Adrenal gland (tissue), 9 donors: ENCODE measurements at regions not wholly inside any gene's neighbourhood (a gene's known extent, or its start where the extent isn't known, plus 50 kb on each side); places are given as distances from the start of the nearest gene placed in this dataset.

Source experiments
- DNase-seq, 7 donors: peaks; one replicate each; pipeline ENCODE4 v3.0.0-alpha.2; 2019 to 2020
- H3K27ac ChIP-seq, 5 donors: fragments of 200-600 bp; sonication (generic) in 4 of 5; 1 replicate in 3 of 5; 2 replicates in 2 of 5; pipeline versions ENCODE4 v1.5.1 to v1.8.0; 2016 to 2020; ENCODE audit warnings: mild to moderate bottlenecking in 1 of 5
- H3K27me3 ChIP-seq: fragments of 200-600 bp; 2 replicates; pipeline ENCODE4 v1.8.0; 2021
- H3K36me3 ChIP-seq, 2 donors: fragments of 200-600 bp; replicated peaks in 1 of 2; 1 replicate in 1 of 2; 2 replicates in 1 of 2; pipeline versions ENCODE4 v1.5.1 to v1.8.0; 2018 to 2022
- H3K4me1 ChIP-seq, 2 donors: fragments of 200-600 bp; replicated peaks in 1 of 2; 1 replicate in 1 of 2; 2 replicates in 1 of 2; pipeline versions ENCODE4 v1.5.1 to v1.8.0; 2018 to 2021
- H3K4me3 ChIP-seq, 4 donors: fragments of 200-600 bp; sonication (generic) in 3 of 4; one replicate each; pipeline ENCODE4 v1.5.1; 2016 to 2018
- H3K9me3 ChIP-seq, 3 donors: fragments of 200-600 bp; sonication (generic) in 1 of 3; replicated peaks in 1 of 3; 1 replicate in 2 of 3; 2 replicates in 1 of 3; pipeline versions ENCODE4 v1.5.1 to v1.8.0; 2016 to 2021
- CTCF ChIP-seq, 6 experiments: fragments of 450-650 bp in 4 of 6; fragments of 200-600 bp in 2 of 6; sonication (generic) in 1 of 6; IDR thresholded peaks; 1 replicate in 5 of 6; 2 replicates in 1 of 6; pipeline versions ENCODE4 v1.5.1 to v1.8.0; 2016 to 2021; ENCODE audit warnings: antibody characterized with exemption in 6 of 6, mild to moderate bottlenecking in 2 of 6, moderate library complexity in 1 of 6
- POLR2A ChIP-seq, 2 donors: fragments of 450-650 bp; IDR thresholded peaks; one replicate each; pipeline ENCODE4 v1.6.1; 2017; ENCODE audit warnings: antibody characterized with exemption in 2 of 2, mild to moderate bottlenecking in 2 of 2, moderate library complexity in 1 of 2
- WGBS, 4 donors: extraction: QIAGEN DNeasy Blood & Tissue Kit in 2 of 4; methylation state at CpG; one replicate each; pipeline versions ENCODE4 v1.1.5 to v1.1.7; 2013 to 2017; 5-methylcytosine and 5-hydroxymethylcytosine counted together
- intact Hi-C, 2 donors: fragments of 100-400 bp; cut with DNase I; formaldehyde crosslinking; loops; one replicate each; pipeline versions ENCODE4 v1.14.1 to v1.15.0; 2022 to 2023
- donor health status: healthy with polysubstance abuse.
- donor health status: Bipolar disorder and iron deficiency.
- donor health status: DM: yes; HTN: yes; CAD: no.
- donor health status: DM: no; HTN: no; CAD: no.
- donor health status: DM: no; HTN: no; CAD: no.

GRCh38 chr2:6421138-6421730 lies 444.5 kb downstream of the CMPK2 start:
- Histone ChIP-seq H3K4me1 (no peaks in the 10 kb centered on the region), H3K27me3 (no peaks in the 10 kb centered on the region), H3K36me3 (no peaks in the 10 kb centered on the region), H3K9me3 (no peaks in the 10 kb centered on the region), H3K4me3 (no peak overlapping the region), H3K27ac (no peak overlapping the region)
- intact Hi-C loops, result no loop called here
- 37 to 51% (median 45%) methylated on average over 11 to 12 of the region's 12 CpGs for WGBS, 4 donors
- no peak for DNase-seq
- TF ChIP-seq CTCF (IDR thresholded peaks at IDR 0.05) (no peak), POLR2A (IDR thresholded peaks at IDR 0.05) (no peak)

- TF ChIP-seq CTCF (IDR thresholded peaks at IDR 0.05) (no peak), POLR2A (IDR thresholded peaks at IDR 0.05) (no peak)
- Histone ChIP-seq H3K9me3 (no peaks in the 10 kb centered on the region), H3K36me3 (no peaks in the 10 kb centered on the region), H3K4me3 (no peak overlapping the region), H3K27me3 (no peaks in the 10 kb centered on the region), H3K4me1 (no peaks in the 10 kb centered on the region), H3K27ac (no peak overlapping the region)
- no peak for DNase-seq
- intact Hi-C loops, result no loop called here
- 57 to 73% (median 65%) methylated on average over 4 of the region's 4 CpGs for WGBS, 4 donors
Observed at GRCh38 chr2:6421888-6422287, 443.8 kb downstream of the CMPK2 start.

GRCh38 chr2:6423157-6423556 lies 442.6 kb downstream of the CMPK2 start:
- DNase-seq, result no peak
- intact Hi-C loops, result no loop called here
- H3K36me3 ChIP-seq, result no peaks in the 10 kb centered on the region
- no peaks in the 10 kb centered on the region for H3K4me1 ChIP-seq
- H3K4me3 ChIP-seq, result no peak overlapping the region
- H3K9me3 ChIP-seq, result no peaks in the 10 kb centered on the region
- no peaks in the 10 kb centered on the region for H3K27me3 ChIP-seq
- no peak for TF ChIP-seq CTCF (IDR thresholded peaks at IDR 0.05)
- TF ChIP-seq POLR2A (IDR thresholded peaks at IDR 0.05), result no peak
- 83 to 98% (median 89%) methylated on average over 1 of the region's 1 CpG for WGBS, 4 donors
- H3K27ac ChIP-seq, result no peak overlapping the region

GRCh38 chr2:6423944-6424343 lies 441.8 kb downstream of the CMPK2 start:
- DNase-seq, result no peak
- no peak overlapping the region for H3K27ac ChIP-seq
- intact Hi-C loops, result no loop called here
- no peaks in the 10 kb centered on the region for H3K9me3 ChIP-seq
- TF ChIP-seq CTCF (IDR thresholded peaks at IDR 0.05) (no peak), POLR2A (IDR thresholded peaks at IDR 0.05) (no peak)
- H3K4me1 ChIP-seq, result no peaks in the 10 kb centered on the region
- H3K27me3 ChIP-seq, result no peaks in the 10 kb centered on the region
- 59 to 73% (median 68%) methylated on average over 6 of the region's 6 CpGs for whole genome bisulfite sequencing, 4 donors
- no peak overlapping the region for H3K4me3 ChIP-seq
- H3K36me3 ChIP-seq, result no peaks in the 10 kb centered on the region
